A549 (cell line): ENCODE measurements at regions not wholly inside any gene's neighbourhood (a gene's known extent, or its start where the extent isn't known, plus 50 kb on each side); places are given as distances from the start of the nearest gene placed in this dataset.

ENCODE experiments used
- BCL3 ChIP-seq: fragments of >200 bp; sonication (Bioruptor Twin); formaldehyde crosslinking; IDR thresholded peaks from 3 replicates; pipeline ENCODE4 v1.6.1; 2016
- BHLHE40 ChIP-seq: IDR thresholded peaks from 2 replicates; pipeline ENCODE4 v1.6.1; 2012; ENCODE audit warnings: low read depth, low read length, inconsistent platforms
- CHD2 ChIP-seq: fragments of 150-350 bp; IDR thresholded peaks from 2 replicates; pipeline ENCODE4 v1.6.1; 2014; ENCODE audit warnings: low read length; ENCODE audit not compliant: partially characterized antibody
- CTCF ChIP-seq: fragments of >200 bp; sonication (Bioruptor Twin); formaldehyde crosslinking; IDR thresholded peaks from 3 replicates; pipeline ENCODE4 v1.5.1; 2016
- EP300 ChIP-seq, 2 experiments: fragments of >200 bp; sonication (Bioruptor Twin); formaldehyde crosslinking; IDR thresholded peaks; 2 replicates in 1 of 2; 3 replicates in 1 of 2; pipeline ENCODE4 v1.6.1; 2016 to 2017
- HMGXB4 ChIP-seq: fragments of 250-450 bp; sonication (Bioruptor Pico); IDR thresholded peaks from 2 replicates; pipeline ENCODE4 v1.5.0; 2021; ENCODE audit warnings: mild to moderate bottlenecking, moderate library complexity, borderline replicate concordance
- PHF8 ChIP-seq: fragments of 200-600 bp; sonication (generic); IDR thresholded peaks from 2 replicates; pipeline ENCODE4 v1.6.1; 2016; ENCODE audit warnings: low read depth, mild to moderate bottlenecking, antibody characterized with exemption, moderate library complexity, borderline replicate concordance
- POLR2A ChIP-seq: IDR thresholded peaks from 2 replicates; pipeline ENCODE4 v1.6.1; 2012; ENCODE audit warnings: mild to moderate bottlenecking, low read length
- RAD21 ChIP-seq, 2 experiments: fragments of >200 bp in 1 of 2; sonication (Bioruptor Twin) in 1 of 2; formaldehyde crosslinking in 1 of 2; IDR thresholded peaks in 1 of 2; conservative IDR thresholded peaks in 1 of 2; 2 replicates in 1 of 2; 3 replicates in 1 of 2; pipeline ENCODE4 v1.6.1; 2012 to 2018; ENCODE audit warnings: inconsistent platforms in 1 of 2
- REST ChIP-seq: fragments of 200-600 bp; sonication (generic); IDR thresholded peaks from 2 replicates; pipeline ENCODE4 v1.6.1; 2016; ENCODE audit warnings: antibody characterized with exemption, mild to moderate bottlenecking, moderate library complexity

- TF ChIP-seq CTCF (no peak), BCL3 (0 out of 3 replicates have a peak, but pooled peaks have one; percentile 48), RAD21 (conservative IDR thresholded peaks at IDR 0.05 in 1 of 2, IDR thresholded peaks at IDR 0.05 in 1 of 2) (no peak), POLR2A (no peak), HMGXB4 (CRISPR knock-in tag) (no peak), EP300 (IDR thresholded peaks at IDR 0.05) (peak in 1 of 2 experiments; percentile 50; a peak in 1 of 5 replicates), BHLHE40 (no peak), CHD2 (no peak), PHF8 (no peak), REST (no peak)
These were observed 196.5 kb downstream of the TLE1 start for GRCh38 chr9:81492710-81493447.
